SK-N-SH treated with all-trans-retinoic acid at 6 μM for 48 hours (cell line): ENCODE measurements at regions not wholly inside any gene's neighbourhood (a gene's known extent, or its start where the extent isn't known, plus 50 kb on each side); places are given as distances from the start of the nearest gene placed in this dataset.

Experiments used
- ATAC-seq: fragments of 200-7000 bp; cut with Tn5 transposase; 3 replicates; pipeline ENCODE4 v1.9.1; 2020; ENCODE audit warnings: mild to moderate bottlenecking, moderate library complexity
- ARNTL ChIP-seq: fragments of 450-650 bp; formaldehyde crosslinking; IDR thresholded peaks from 2 replicates; pipeline ENCODE4 v1.5.0; 2020; ENCODE audit warnings: low read depth, mild to moderate bottlenecking, moderate library complexity, borderline replicate concordance
- BACH2 ChIP-seq: fragments of 250-450 bp; sonication (Bioruptor Pico); IDR thresholded peaks from 2 replicates; pipeline ENCODE4 v1.9.0; 2021; ENCODE audit warnings: mild to moderate bottlenecking, borderline replicate concordance
- CSDC2 ChIP-seq: fragments of 250-450 bp; sonication (Bioruptor Pico); IDR thresholded peaks from 2 replicates; pipeline ENCODE4 v1.5.0; 2020; ENCODE audit warnings: mild to moderate bottlenecking, moderate library complexity
- CSRNP3 ChIP-seq: fragments of 250-450 bp; sonication (Bioruptor Pico); IDR thresholded peaks from 2 replicates; pipeline ENCODE4 v1.5.1; 2021; ENCODE audit warnings: mild to moderate bottlenecking, moderate library complexity
- ESRRG ChIP-seq: fragments of 250-450 bp; sonication (Bioruptor Pico); IDR thresholded peaks from 2 replicates; pipeline ENCODE4 v1.6.1; 2021; ENCODE audit warnings: mild to moderate bottlenecking
- GLIS3 ChIP-seq: fragments of 250-450 bp; sonication (Bioruptor Pico); IDR thresholded peaks from 2 replicates; pipeline ENCODE4 v1.5.0; 2020; ENCODE audit warnings: mild to moderate bottlenecking, moderate library complexity
- ISL1 ChIP-seq: fragments of 250-450 bp; sonication (Bioruptor Pico); IDR thresholded peaks from 2 replicates; pipeline ENCODE4 v2.1.2; 2022; ENCODE audit warnings: mild to moderate bottlenecking, moderate library complexity
- OSR1 ChIP-seq: fragments of 250-450 bp; sonication (Bioruptor Pico); IDR thresholded peaks from 2 replicates; pipeline ENCODE4 v1.8.0; 2022; ENCODE audit warnings: moderate library complexity, mild to moderate bottlenecking, inconsistent platforms
- PATZ1 ChIP-seq: fragments of 250-450 bp; sonication (Bioruptor Pico); IDR thresholded peaks from 2 replicates; pipeline ENCODE4 v1.8.0; 2020; ENCODE audit warnings: mild to moderate bottlenecking, moderate library complexity, borderline replicate concordance
- POU6F1 ChIP-seq: fragments of 250-450 bp; sonication (Bioruptor Pico); IDR thresholded peaks from 2 replicates; pipeline ENCODE4 v1.8.0; 2021; ENCODE audit warnings: low read depth, mild to moderate bottlenecking, moderate library complexity, borderline replicate concordance
- PPARA ChIP-seq: fragments of 250-450 bp; sonication (Bioruptor Pico); IDR thresholded peaks from 2 replicates; pipeline ENCODE4 v1.5.0; 2020; ENCODE audit warnings: mild to moderate bottlenecking, borderline replicate concordance
- RARB ChIP-seq: fragments of 250-450 bp; sonication (Bioruptor Pico); IDR thresholded peaks from 2 replicates; pipeline ENCODE4 v1.8.0; 2021; ENCODE audit warnings: mild to moderate bottlenecking, moderate library complexity
- SNAI2 ChIP-seq: fragments of 250-450 bp; sonication (Bioruptor Pico); IDR thresholded peaks from 2 replicates; pipeline ENCODE4 v1.5.0; 2020; ENCODE audit warnings: mild to moderate bottlenecking, moderate library complexity
- TSHZ2 ChIP-seq: fragments of 250-450 bp; sonication (Bioruptor Pico); IDR thresholded peaks from 2 replicates; pipeline ENCODE4 v1.5.0; 2020; ENCODE audit warnings: mild to moderate bottlenecking, moderate library complexity
- ZC3H10 ChIP-seq: fragments of 250-450 bp; sonication (Bioruptor Pico); IDR thresholded peaks from 2 replicates; pipeline ENCODE4 v1.5.1; 2021; ENCODE audit warnings: mild to moderate bottlenecking, moderate library complexity
- ZFP3 ChIP-seq: fragments of 250-450 bp; sonication (Bioruptor Pico); IDR thresholded peaks from 2 replicates; pipeline ENCODE4 v1.5.0; 2020; ENCODE audit warnings: mild to moderate bottlenecking, moderate library complexity
- ZFP30 ChIP-seq: fragments of 450-650 bp; formaldehyde crosslinking; IDR thresholded peaks from 2 replicates; pipeline ENCODE4 v1.5.0; 2022; ENCODE audit warnings: mild to moderate bottlenecking, moderate library complexity
- ZNF565 ChIP-seq: fragments of 450-650 bp; formaldehyde crosslinking; conservative IDR thresholded peaks from 2 replicates; pipeline ENCODE4 v1.5.0; 2020; ENCODE audit warnings: low read depth, mild to moderate bottlenecking, moderate library complexity
- ZNF70 ChIP-seq: fragments of 450-650 bp; formaldehyde crosslinking; IDR thresholded peaks from 2 replicates; pipeline ENCODE4 v1.5.0; 2020; ENCODE audit warnings: mild to moderate bottlenecking, moderate library complexity
- ZNF8 ChIP-seq: fragments of 450-650 bp; formaldehyde crosslinking; IDR thresholded peaks from 2 replicates; pipeline ENCODE4 v1.5.0; 2020; ENCODE audit warnings: mild to moderate bottlenecking, moderate library complexity

GRCh38 chr3:67301556-67301955 lies 303.4 kb downstream of the KBTBD8 start:
- no peak for ATAC-seq

GRCh38 chr3:67302489-67302888 lies 304.4 kb downstream of the KBTBD8 start:
- TF ChIP-seq OSR1 (no peak), BACH2 (no peak), TSHZ2 (no peak), ZC3H10 (CRISPR knock-in tag) (no peak), PATZ1 (CRISPR knock-in tag) (no peak), ARNTL (CRISPR knock-in tag) (no peak), PPARA (CRISPR knock-in tag) (no peak), ZFP3 (no peak), ZNF8 (no peak), ESRRG (no peak), ISL1 (CRISPR knock-in tag) (no peak), SNAI2 (CRISPR knock-in tag) (no peak), RARB (no peak), ZNF565 (CRISPR knock-in tag) (no peak), ZNF70 (CRISPR knock-in tag) (no peak), POU6F1 (CRISPR knock-in tag) (no peak)

More at GRCh38 chr3:67301556-67301955, 303.4 kb downstream of the KBTBD8 start:
- TF ChIP-seq ZFP3, result no peak

GRCh38 chr3:67305160-67305559 lies 307.1 kb downstream of the KBTBD8 start:
- TF ChIP-seq ZNF565 (CRISPR knock-in tag) (no peak), ZNF70 (CRISPR knock-in tag) (no peak), GLIS3 (CRISPR knock-in tag) (no peak), TSHZ2 (no peak), ZFP30 (CRISPR knock-in tag) (no peak)

More at GRCh38 chr3:67302489-67302888, 304.4 kb downstream of the KBTBD8 start:
- no peak for ATAC-seq

GRCh38 chr3:67305922-67306321 lies 307.8 kb downstream of the KBTBD8 start:
- ATAC-seq, result no peak
- TF ChIP-seq ARNTL (CRISPR knock-in tag) (no peak), ZNF70 (CRISPR knock-in tag) (no peak), SNAI2 (CRISPR knock-in tag) (no peak), POU6F1 (CRISPR knock-in tag) (no peak), PPARA (CRISPR knock-in tag) (no peak), CSDC2 (no peak), ZC3H10 (CRISPR knock-in tag) (no peak), CSRNP3 (CRISPR knock-in tag) (no peak)

More at GRCh38 chr3:67305160-67305559, 307.1 kb downstream of the KBTBD8 start:
- no peak for ATAC-seq
